ENCODE measurements at regions not wholly inside any gene's neighbourhood (a gene's known extent, or its start where the extent isn't known, plus 50 kb on each side); places are given as distances from the start of the nearest gene placed in this dataset.

DNA sequence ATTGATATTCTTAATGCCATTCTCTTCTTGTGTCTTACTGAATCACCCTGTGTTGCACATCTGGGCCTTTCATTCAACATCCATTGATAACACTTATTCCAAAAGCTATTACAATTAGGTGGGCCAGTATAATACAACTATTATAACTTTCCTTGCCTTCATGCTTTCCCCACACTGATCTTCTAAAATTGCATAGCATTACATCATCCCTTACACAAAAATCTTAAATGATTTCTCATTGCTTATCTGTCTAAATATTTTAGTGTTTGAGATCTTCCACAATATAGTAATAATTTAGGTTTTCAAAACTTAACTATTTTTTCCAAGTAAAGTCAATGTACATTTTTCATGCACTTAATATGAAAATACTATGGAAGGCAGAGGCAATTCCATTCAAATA is 1634.1 kb downstream of the PLA2G4A start:
- no peak for TF ChIP-seq CTCF (IDR thresholded peaks at IDR 0.05; ENCODE audit: borderline replicate concordance, control extremely low read depth, extremely low read depth, insufficient read depth, missing control alignments)
- DNase-seq (ENCODE audit: low spot score), result no peak
- in situ Hi-C loops (cut with MboI; ENCODE audit: low sequenced_read_pairs, unreplicated experiment), result no loop called here

GRCh38 chr1:188463919-188464318 is 1635.2 kb downstream of the PLA2G4A start:
- no peak for TF ChIP-seq CTCF (IDR thresholded peaks at IDR 0.05; ENCODE audit: borderline replicate concordance, control extremely low read depth, extremely low read depth, insufficient read depth, missing control alignments)
- DNase-seq (ENCODE audit: low spot score), result no peak
- in situ Hi-C loops (cut with MboI; ENCODE audit: low sequenced_read_pairs, unreplicated experiment), result no loop called here

DNA sequence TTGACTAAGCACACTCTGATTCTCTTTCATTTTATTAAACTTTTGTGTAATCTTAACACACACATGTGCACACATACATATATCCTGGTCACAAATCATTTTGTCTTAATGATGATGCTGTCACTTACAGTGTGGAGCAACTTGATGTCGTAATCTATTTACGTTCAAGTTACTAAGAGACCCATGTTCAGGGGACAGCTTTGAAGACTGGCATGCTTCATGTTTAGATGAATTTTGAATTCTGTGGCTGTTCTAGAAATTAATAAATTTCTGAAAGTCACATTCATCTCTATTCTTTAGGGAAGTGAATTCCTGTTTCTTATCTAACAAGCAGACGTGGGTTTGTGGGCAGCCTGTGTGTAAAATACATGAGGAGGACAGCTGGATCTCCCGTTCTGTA is 1637.8 kb downstream of the PLA2G4A start:
- no peak for DNase-seq (ENCODE audit: low spot score)
- in situ Hi-C loops (cut with MboI; ENCODE audit: low sequenced_read_pairs, unreplicated experiment), result no loop called here

GRCh38 chr1:188476606-188477005 is 1647.9 kb downstream of the PLA2G4A start:
- TF ChIP-seq CTCF (IDR thresholded peaks at IDR 0.05; ENCODE audit: borderline replicate concordance, control extremely low read depth, extremely low read depth, insufficient read depth, missing control alignments), result no peak
- in situ Hi-C loops (cut with MboI; ENCODE audit: low sequenced_read_pairs, unreplicated experiment), result no loop called here
- no peak for DNase-seq (ENCODE audit: low spot score)

More for the DNA sequence above, 1637.8 kb downstream of the PLA2G4A start:
- TF ChIP-seq CTCF (IDR thresholded peaks at IDR 0.05; ENCODE audit: borderline replicate concordance, control extremely low read depth, extremely low read depth, insufficient read depth, missing control alignments), result no peak

DNA sequence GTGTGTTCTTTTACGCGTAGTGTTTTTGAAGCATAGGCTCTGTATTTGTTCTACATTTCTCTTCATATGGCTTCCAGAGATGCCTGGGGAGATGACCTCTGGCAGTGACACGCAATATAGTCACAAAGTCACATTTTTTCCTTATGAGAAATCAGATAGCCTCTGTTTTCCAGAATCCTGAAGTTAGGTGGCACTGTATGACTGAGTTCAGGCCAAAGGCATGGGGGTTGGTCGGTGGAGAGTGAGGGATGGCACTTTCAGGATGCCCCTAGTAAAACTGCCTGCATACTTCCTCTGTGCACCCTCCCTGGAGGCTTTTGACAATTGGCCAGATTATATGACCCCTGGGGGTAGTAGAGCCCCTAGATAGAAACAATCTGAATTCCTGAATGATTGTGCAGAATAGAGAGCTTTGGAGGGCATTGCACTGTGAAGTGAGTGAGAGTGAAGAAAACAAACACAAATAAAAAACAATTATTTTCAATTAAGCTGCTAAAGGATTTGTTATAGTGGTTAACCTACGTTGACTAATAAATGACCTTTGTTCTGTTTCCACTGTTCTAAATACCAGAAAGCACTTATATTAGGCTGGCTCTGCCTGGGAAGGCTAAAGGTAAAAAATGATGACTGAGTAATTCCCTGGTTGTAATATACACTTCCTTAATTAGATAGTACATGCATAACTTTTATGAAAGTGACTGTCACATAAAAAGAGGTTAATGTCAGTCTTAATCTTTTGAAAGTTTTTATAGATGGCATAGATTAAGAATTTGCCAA is 1660.8 kb downstream of the PLA2G4A start:
- no peak for DNase-seq (ENCODE audit: low spot score)
- no peak for TF ChIP-seq CTCF (IDR thresholded peaks at IDR 0.05; ENCODE audit: borderline replicate concordance, control extremely low read depth, extremely low read depth, insufficient read depth, missing control alignments)
- in situ Hi-C loops (cut with MboI; ENCODE audit: low sequenced_read_pairs, unreplicated experiment), result no loop called here

DNA sequence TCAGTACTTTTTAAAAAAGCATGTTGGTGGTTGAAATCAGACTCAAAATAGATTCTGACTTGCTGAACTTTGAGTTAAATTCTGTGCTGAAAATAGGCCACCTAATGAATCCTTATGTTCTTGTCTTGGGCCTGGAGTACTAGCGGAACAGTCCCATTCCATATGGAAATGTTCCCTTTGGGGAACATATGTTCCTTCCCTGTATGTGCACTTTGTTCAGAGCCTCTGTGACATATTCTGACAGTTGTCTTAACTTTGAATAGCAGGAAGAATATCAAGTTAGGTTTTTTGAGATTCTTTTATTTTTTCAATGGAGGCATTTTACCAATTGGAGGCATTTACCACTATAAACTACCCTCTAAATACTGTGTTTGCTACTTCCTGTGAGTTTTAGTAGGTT is 1667.8 kb downstream of the PLA2G4A start:
- no peak for DNase-seq (ENCODE audit: low spot score)
- in situ Hi-C loops (cut with MboI; ENCODE audit: low sequenced_read_pairs, unreplicated experiment), result no loop called here
- no peak for TF ChIP-seq CTCF (IDR thresholded peaks at IDR 0.05; ENCODE audit: borderline replicate concordance, control extremely low read depth, extremely low read depth, insufficient read depth, missing control alignments)

Measured in GM13976 (cell line).